ENCODE measurements at regions not wholly inside any gene's neighbourhood (a gene's known extent, or its start where the extent isn't known, plus 50 kb on each side); places are given as distances from the start of the nearest gene placed in this dataset.

GRCh38 chr1:29592261-29592615 lies 355.9 kb downstream of the PTPRU start:
- TF ChIP-seq FOXP2 (optimal IDR thresholded peaks at IDR 0.05; ENCODE audit: borderline replicate concordance, extremely low read depth, extremely low read length, insufficient read depth) (no peak), TAF1 (IDR thresholded peaks at IDR 0.05; ENCODE audit: borderline replicate concordance, insufficient read depth, low read length) (no peak), SIN3A (IDR thresholded peaks at IDR 0.05; ENCODE audit: borderline replicate concordance, insufficient read depth, low read length) (no peak), POLR2AphosphoS5 (IDR thresholded peaks at IDR 0.05; ENCODE audit: low read depth, low read length) (no peak), REST (IDR thresholded peaks at IDR 0.05; ENCODE audit: insufficient read depth in 1 of 2, low read depth in 2 of 2, low read length in 2 of 2) (no peak)

- no peak for TF ChIP-seq SIN3A (IDR thresholded peaks at IDR 0.05; ENCODE audit: borderline replicate concordance, insufficient read depth, low read length)
- TF ChIP-seq FOXP2 (optimal IDR thresholded peaks at IDR 0.05; ENCODE audit: borderline replicate concordance, extremely low read depth, extremely low read length, insufficient read depth): no peak
- TF ChIP-seq TAF1 (IDR thresholded peaks at IDR 0.05; ENCODE audit: borderline replicate concordance, insufficient read depth, low read length): no peak
- no peak for TF ChIP-seq POLR2AphosphoS5 (IDR thresholded peaks at IDR 0.05; ENCODE audit: low read depth, low read length)
- no peak for TF ChIP-seq REST (IDR thresholded peaks at IDR 0.05; ENCODE audit: insufficient read depth in 1 of 2, low read depth in 2 of 2, low read length in 2 of 2)
These were observed 355.4 kb downstream of the PTPRU start for GRCh38 chr1:29591601-29592260.

- TF ChIP-seq SIN3A (IDR thresholded peaks at IDR 0.05; ENCODE audit: borderline replicate concordance, insufficient read depth, low read length) (no peak), TAF1 (IDR thresholded peaks at IDR 0.05; ENCODE audit: borderline replicate concordance, insufficient read depth, low read length) (no peak), REST (IDR thresholded peaks at IDR 0.05; ENCODE audit: insufficient read depth in 1 of 2, low read depth in 2 of 2, low read length in 2 of 2) (no peak), POLR2AphosphoS5 (IDR thresholded peaks at IDR 0.05; ENCODE audit: low read depth, low read length) (no peak), FOXP2 (optimal IDR thresholded peaks at IDR 0.05; ENCODE audit: borderline replicate concordance, extremely low read depth, extremely low read length, insufficient read depth) (no peak)
These were observed 354.6 kb downstream of the PTPRU start for GRCh38 chr1:29590583-29591565.

- TF ChIP-seq REST (IDR thresholded peaks at IDR 0.05; ENCODE audit: insufficient read depth in 1 of 2, low read depth in 2 of 2, low read length in 2 of 2) (no peak), POLR2AphosphoS5 (IDR thresholded peaks at IDR 0.05; ENCODE audit: low read depth, low read length) (no peak), TAF1 (IDR thresholded peaks at IDR 0.05; ENCODE audit: borderline replicate concordance, insufficient read depth, low read length) (no peak), FOXP2 (optimal IDR thresholded peaks at IDR 0.05; ENCODE audit: borderline replicate concordance, extremely low read depth, extremely low read length, insufficient read depth) (no peak)
These were observed 350.8 kb downstream of the PTPRU start for GRCh38 chr1:29586991-29587745.

Measured in PFSK-1 (cell line).